Type B pancreatic cell (in vitro differentiated cells): ENCODE measurements at regions not wholly inside any gene's neighbourhood (a gene's known extent, or its start where the extent isn't known, plus 50 kb on each side); places are given as distances from the start of the nearest gene placed in this dataset.
A peak's percentile ranks its signal among the peaks of the same experiment; 100 is the strongest.

ENCODE experiments used
- DNase-seq: peaks from one replicate; pipeline ENCODE4 v3.0.0; 2021; ENCODE audit warnings: mixed read lengths; ENCODE audit not compliant: unreplicated experiment; ENCODE audit errors: extremely low spot score
- H3K27ac Mint-ChIP-seq: 2 replicates; pipeline ENCODE4 v1.8.0; 2021; ENCODE audit warnings: mild to moderate bottlenecking, mixed read lengths
- H3K27me3 Mint-ChIP-seq: 2 replicates; pipeline ENCODE4 v1.8.0; 2021; ENCODE audit warnings: mixed read lengths
- H3K36me3 Mint-ChIP-seq: 2 replicates; pipeline ENCODE4 v1.8.0; 2021; ENCODE audit warnings: mixed read lengths
- H3K4me1 Mint-ChIP-seq: one replicate; pipeline ENCODE4 v1.8.0; 2021; ENCODE audit warnings: mixed read lengths; ENCODE audit not compliant: unreplicated experiment
- H3K4me3 Mint-ChIP-seq: 2 replicates; pipeline ENCODE4 v1.8.0; 2021; ENCODE audit warnings: mild to moderate bottlenecking, mixed read lengths
- H3K9me3 Mint-ChIP-seq: 2 replicates; pipeline ENCODE4 v1.8.0; 2021; ENCODE audit warnings: mixed read lengths
- CTCF ChIP-seq: fragments of 200-600 bp; sonication (generic); conservative IDR thresholded peaks from 2 replicates; pipeline ENCODE4 v1.5.0; 2021; ENCODE audit warnings: antibody characterized with exemption, mild to moderate bottlenecking

- Mint-ChIP-seq H3K36me3 (no peaks in the 10 kb centered on the region), H3K9me3 (no peaks in the 10 kb centered on the region), H3K4me3 (no peak overlapping the region), H3K4me1 (no peaks in the 10 kb centered on the region), H3K27me3 (no peaks in the 10 kb centered on the region), H3K27ac (no peak overlapping the region)
- DNase-seq = no peak
- TF ChIP-seq CTCF = no peak
These were observed 83.7 kb downstream of the HINT1 start for GRCh38 chr5:131081374-131081773.

- no peak overlapping the region for H3K4me3 Mint-ChIP-seq
- no peaks in the 10 kb centered on the region for H3K36me3 Mint-ChIP-seq
- DNase-seq = no peak
- no peaks in the 10 kb centered on the region for H3K9me3 Mint-ChIP-seq
- H3K27me3 Mint-ChIP-seq = no peaks in the 10 kb centered on the region
- H3K27ac Mint-ChIP-seq = no peak overlapping the region
- no peaks in the 10 kb centered on the region for H3K4me1 Mint-ChIP-seq
- TF ChIP-seq CTCF = no peak
These were observed 85.8 kb downstream of the HINT1 start for GRCh38 chr5:131079232-131079631.

GRCh38 chr5:131068893-131069643 lies 96.0 kb downstream of the HINT1 start:
- H3K27ac Mint-ChIP-seq = no peak overlapping the region
- H3K36me3 Mint-ChIP-seq = no peaks in the 10 kb centered on the region
- no peak overlapping the region for H3K4me3 Mint-ChIP-seq
- no peaks in the 10 kb centered on the region for H3K4me1 Mint-ChIP-seq
- DNase-seq = no peak
- TF ChIP-seq CTCF = peak; percentile 41
- H3K27me3 Mint-ChIP-seq = no peaks in the 10 kb centered on the region
- peaks cover 10% of the 10 kb centered on the region for H3K9me3 Mint-ChIP-seq

- Mint-ChIP-seq H3K4me3 (no peak overlapping the region), H3K27ac (no peak overlapping the region), H3K4me1 (no peaks in the 10 kb centered on the region), H3K36me3 (no peaks in the 10 kb centered on the region), H3K27me3 (no peaks in the 10 kb centered on the region), H3K9me3 (peaks cover 10% of the 10 kb centered on the region)
- no peak for TF ChIP-seq CTCF
- no peak for DNase-seq
These were observed 97.0 kb downstream of the HINT1 start for GRCh38 chr5:131068076-131068475.

- DNase-seq = no peak
- Mint-ChIP-seq H3K4me1 (no peaks in the 10 kb centered on the region), H3K9me3 (peaks cover 10% of the 10 kb centered on the region), H3K27me3 (no peaks in the 10 kb centered on the region), H3K4me3 (no peak overlapping the region), H3K36me3 (no peaks in the 10 kb centered on the region), H3K27ac (no peak overlapping the region)
- no peak for TF ChIP-seq CTCF
These were observed 97.4 kb downstream of the HINT1 start for GRCh38 chr5:131067636-131068035.
